Testis (tissue), 2 donors: ENCODE measurements at regions not wholly inside any gene's neighbourhood (a gene's known extent, or its start where the extent isn't known, plus 50 kb on each side); places are given as distances from the start of the nearest gene placed in this dataset.

Experiments used
- POLR2A ChIP-seq: fragments of 450-650 bp; IDR thresholded peaks from one replicate; pipeline ENCODE4 v1.6.1; 2017; ENCODE audit warnings: antibody characterized with exemption, mild to moderate bottlenecking, moderate library complexity
- TF ChIP-seq, protein P1 (sequence below), 3 experiments: fragments of 450-650 bp in 2 of 3; fragments of 200-600 bp in 1 of 3; sonication (generic) in 1 of 3; IDR thresholded peaks; one replicate each; pipeline ENCODE4 v1.5.1; 2016 to 2019; ENCODE audit warnings: antibody characterized with exemption in 3 of 3, mild to moderate bottlenecking in 2 of 3, moderate library complexity in 1 of 3

GRCh38 chr5:159669559-159669958 is 246.7 kb upstream of the ADRA1B start:
- TF ChIP-seq, protein P1, sequence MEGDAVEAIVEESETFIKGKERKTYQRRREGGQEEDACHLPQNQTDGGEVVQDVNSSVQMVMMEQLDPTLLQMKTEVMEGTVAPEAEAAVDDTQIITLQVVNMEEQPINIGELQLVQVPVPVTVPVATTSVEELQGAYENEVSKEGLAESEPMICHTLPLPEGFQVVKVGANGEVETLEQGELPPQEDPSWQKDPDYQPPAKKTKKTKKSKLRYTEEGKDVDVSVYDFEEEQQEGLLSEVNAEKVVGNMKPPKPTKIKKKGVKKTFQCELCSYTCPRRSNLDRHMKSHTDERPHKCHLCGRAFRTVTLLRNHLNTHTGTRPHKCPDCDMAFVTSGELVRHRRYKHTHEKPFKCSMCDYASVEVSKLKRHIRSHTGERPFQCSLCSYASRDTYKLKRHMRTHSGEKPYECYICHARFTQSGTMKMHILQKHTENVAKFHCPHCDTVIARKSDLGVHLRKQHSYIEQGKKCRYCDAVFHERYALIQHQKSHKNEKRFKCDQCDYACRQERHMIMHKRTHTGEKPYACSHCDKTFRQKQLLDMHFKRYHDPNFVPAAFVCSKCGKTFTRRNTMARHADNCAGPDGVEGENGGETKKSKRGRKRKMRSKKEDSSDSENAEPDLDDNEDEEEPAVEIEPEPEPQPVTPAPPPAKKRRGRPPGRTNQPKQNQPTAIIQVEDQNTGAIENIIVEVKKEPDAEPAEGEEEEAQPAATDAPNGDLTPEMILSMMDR (IDR thresholded peaks at IDR 0.05) = no peak
- no peak for TF ChIP-seq POLR2A
